AG04450 (cell line): ENCODE measurements at regions not wholly inside any gene's neighbourhood (a gene's known extent, or its start where the extent isn't known, plus 50 kb on each side); places are given as distances from the start of the nearest gene placed in this dataset.

Experiments
- CTCF ChIA-PET: fragments of 300-600, 350-600 bp; formaldehyde crosslinking; extraction: SDS; loops from one replicate; lab custom pipeline; 2022; ENCODE audit warnings: antibody characterized with exemption, inconsistent platforms; lab: Charles Lee
- POLR2A ChIA-PET: fragments of 350-600 bp; formaldehyde crosslinking; extraction: SDS; loops from one replicate; lab custom pipeline; 2021; ENCODE audit warnings: antibody characterized with exemption, inconsistent platforms; lab: Yijun Ruan, JAX
- DNase-seq: peaks from one replicate; pipeline ENCODE4 v3.0.0-alpha.2; 2011; ENCODE audit warnings: low read depth, low spot score
- H3K27ac ChIP-seq: one replicate; pipeline ENCODE4 v1.5.1; 2012; ENCODE audit warnings: low read depth, low read length, control low read depth
- H3K27me3 ChIP-seq: one replicate; pipeline ENCODE4 v1.6.0; 2012; ENCODE audit warnings: low read length; ENCODE audit not compliant: control insufficient read depth, insufficient read depth
- H3K4me3 ChIP-seq: 2 replicates; pipeline ENCODE4 v1.5.1; 2011; ENCODE audit warnings: mild to moderate bottlenecking, low read depth, low read length, control low read depth
- H3K9me3 ChIP-seq: 2 replicates; pipeline ENCODE4 v1.5.1; 2012; ENCODE audit warnings: low read length; ENCODE audit not compliant: control insufficient read depth, insufficient read depth
- TF ChIP-seq, protein P1 (sequence below): IDR thresholded peaks from 2 replicates; pipeline ENCODE4 v1.5.1; 2011; ENCODE audit warnings: low read depth, low read length, control low read depth, inconsistent platforms

DNA sequence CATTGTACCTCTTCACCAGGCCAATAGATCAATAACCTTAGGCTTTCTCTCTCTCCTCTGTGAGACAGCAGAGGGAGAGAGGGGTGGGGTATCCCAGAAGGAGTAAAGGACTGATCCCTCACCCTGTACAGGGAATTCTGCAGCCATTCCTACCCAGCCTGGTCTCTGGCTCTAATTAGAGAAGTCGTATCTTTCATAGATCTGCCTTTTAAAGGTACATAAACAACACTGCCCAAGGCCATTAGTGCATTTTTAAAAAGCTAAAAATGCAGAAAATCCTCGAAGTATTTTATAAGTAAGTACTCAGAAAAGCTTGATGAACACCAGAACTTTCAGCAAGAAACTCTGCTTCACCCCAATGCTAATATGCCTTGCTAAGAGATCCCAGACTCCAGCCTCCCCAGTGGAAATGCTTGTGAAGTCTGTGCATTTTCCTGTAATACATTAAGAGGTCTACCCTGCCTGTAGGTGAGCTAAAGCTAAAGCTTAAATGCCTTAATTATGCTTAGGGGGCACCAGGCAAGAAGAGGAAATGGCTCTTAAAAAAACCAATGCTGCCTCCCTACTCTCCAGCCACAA lies 200.0 kb upstream of the ANKRD55 start:
- POLR2A ChIA-PET, result no interaction called here
- TF ChIP-seq, protein P1, sequence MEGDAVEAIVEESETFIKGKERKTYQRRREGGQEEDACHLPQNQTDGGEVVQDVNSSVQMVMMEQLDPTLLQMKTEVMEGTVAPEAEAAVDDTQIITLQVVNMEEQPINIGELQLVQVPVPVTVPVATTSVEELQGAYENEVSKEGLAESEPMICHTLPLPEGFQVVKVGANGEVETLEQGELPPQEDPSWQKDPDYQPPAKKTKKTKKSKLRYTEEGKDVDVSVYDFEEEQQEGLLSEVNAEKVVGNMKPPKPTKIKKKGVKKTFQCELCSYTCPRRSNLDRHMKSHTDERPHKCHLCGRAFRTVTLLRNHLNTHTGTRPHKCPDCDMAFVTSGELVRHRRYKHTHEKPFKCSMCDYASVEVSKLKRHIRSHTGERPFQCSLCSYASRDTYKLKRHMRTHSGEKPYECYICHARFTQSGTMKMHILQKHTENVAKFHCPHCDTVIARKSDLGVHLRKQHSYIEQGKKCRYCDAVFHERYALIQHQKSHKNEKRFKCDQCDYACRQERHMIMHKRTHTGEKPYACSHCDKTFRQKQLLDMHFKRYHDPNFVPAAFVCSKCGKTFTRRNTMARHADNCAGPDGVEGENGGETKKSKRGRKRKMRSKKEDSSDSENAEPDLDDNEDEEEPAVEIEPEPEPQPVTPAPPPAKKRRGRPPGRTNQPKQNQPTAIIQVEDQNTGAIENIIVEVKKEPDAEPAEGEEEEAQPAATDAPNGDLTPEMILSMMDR, result no peak
- Histone ChIP-seq H3K4me3 (no peak overlapping the region), H3K27ac (no peak overlapping the region), H3K9me3 (no peaks in the 10 kb centered on the region; the same call in 1 of the 2 replicates), H3K27me3 (no peaks in the 10 kb centered on the region)
- DNase-seq, result no peak
- CTCF ChIA-PET, result no interaction called here

GRCh38 chr5:56432321-56432720 lies 199.2 kb upstream of the ANKRD55 start:
- TF ChIP-seq, protein P1, result no peak
- no peak overlapping the region for H3K27ac ChIP-seq
- no peak for DNase-seq
- H3K4me3 ChIP-seq, result no peak overlapping the region
- H3K27me3 ChIP-seq, result no peaks in the 10 kb centered on the region
- no peaks in the 10 kb centered on the region; the same call in 1 of the 2 replicates for H3K9me3 ChIP-seq
- ChIA-PET POLR2A (no interaction called here), CTCF (no interaction called here)

DNA sequence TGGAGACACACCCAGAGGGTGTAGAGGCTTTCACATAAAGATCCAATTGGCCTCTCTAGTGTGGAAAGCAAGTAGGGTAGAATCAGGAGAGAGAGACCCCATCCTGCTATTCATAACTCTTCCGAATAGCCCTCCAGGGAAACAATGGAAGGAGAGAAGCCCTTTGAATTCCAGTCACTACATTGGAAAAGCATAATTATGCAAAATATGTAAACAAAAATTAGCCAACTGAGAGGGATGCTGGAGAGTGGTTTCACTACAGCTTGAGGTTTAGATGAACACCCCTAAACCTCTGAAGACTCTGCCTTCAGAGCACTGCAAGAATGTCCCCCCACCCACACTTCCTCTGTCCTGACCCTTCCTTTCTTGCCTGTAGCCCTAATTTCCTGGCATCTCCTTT lies 197.3 kb upstream of the ANKRD55 start:
- ChIA-PET CTCF (no interaction called here), POLR2A (no interaction called here)
- TF ChIP-seq, protein P1, result no peak

GRCh38 chr5:56429110-56429561 lies 196.0 kb upstream of the ANKRD55 start:
- H3K27me3 ChIP-seq, result no peaks in the 10 kb centered on the region
- no peak overlapping the region for H3K27ac ChIP-seq
- no peak for DNase-seq
- ChIA-PET CTCF (no interaction called here), POLR2A (no interaction called here)
- H3K4me3 ChIP-seq, result no peak overlapping the region
- TF ChIP-seq, protein P1, result no peak
- no peaks in the 10 kb centered on the region; the same call in 1 of the 2 replicates for H3K9me3 ChIP-seq

More for the DNA sequence above, 197.3 kb upstream of the ANKRD55 start:
- Histone ChIP-seq H3K27me3 (no peaks in the 10 kb centered on the region), H3K4me3 (no peak overlapping the region), H3K27ac (no peak overlapping the region), H3K9me3 (no peaks in the 10 kb centered on the region; the same call in 1 of the 2 replicates)
- DNase-seq, result no peak

DNA sequence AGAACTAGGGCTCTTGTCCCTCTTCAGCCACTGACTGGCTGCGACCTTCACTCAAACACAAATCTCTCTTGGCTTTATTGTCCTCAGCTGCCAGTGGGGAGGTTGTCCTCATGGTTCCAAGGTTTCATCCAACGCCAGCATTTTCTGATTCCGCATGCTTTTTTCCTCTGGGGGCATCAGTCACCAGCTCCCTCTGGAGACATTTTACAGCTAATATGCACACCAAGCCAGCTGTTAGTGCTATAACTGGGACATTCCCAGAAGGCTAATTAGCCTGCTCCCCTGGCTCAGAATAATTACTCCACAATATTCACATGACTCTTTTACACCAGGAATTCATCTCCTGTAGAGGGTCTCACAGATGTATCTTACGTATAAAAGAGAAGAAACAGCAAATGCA lies 193.6 kb upstream of the ANKRD55 start:
- POLR2A ChIA-PET, result no interaction called here
- TF ChIP-seq, protein P1, result no peak
- no peak for DNase-seq
- H3K27me3 ChIP-seq, result no peaks in the 10 kb centered on the region
- H3K27ac ChIP-seq, result no peak overlapping the region
- CTCF ChIA-PET, result no interaction called here
- no peak overlapping the region for H3K4me3 ChIP-seq
- H3K9me3 ChIP-seq, result no peaks in the 10 kb centered on the region
